Pancreas (tissue), 10 donors: ENCODE measurements at regions not wholly inside any gene's neighbourhood (a gene's known extent, or its start where the extent isn't known, plus 50 kb on each side); places are given as distances from the start of the nearest gene placed in this dataset.

Experiments
- ATAC-seq, 4 donors: fragments of 200-7000 bp; cut with Tn5 transposase; one replicate each; pipeline versions ENCODE4 v1.8.0 to v1.9.1; 2020; ENCODE audit warnings: mild to moderate bottlenecking in 4 of 4, moderate library complexity in 4 of 4
- DNase-seq, 6 donors: peaks; one replicate each; pipeline ENCODE4 v3.0.0-alpha.2; 2020
- FAIRE-seq: peaks from 2 replicates; lab custom pipeline; 2012; peaks lifted over from hg19 to GRCh38; lab: Jason Lieb, UNC
- H3K27ac ChIP-seq, 4 donors: fragments of 200-600 bp; sonication (generic); 1 replicate in 3 of 4; 2 replicates in 1 of 4; pipeline versions ENCODE4 v1.5.0 to v1.8.0; 2020
- H3K27me3 ChIP-seq, 4 donors: fragments of 200-600 bp; one replicate each; pipeline ENCODE4 v1.8.0; 2021
- H3K36me3 ChIP-seq, 3 donors: fragments of 200-600 bp; sonication (generic) in 1 of 3; one replicate each; pipeline versions ENCODE4 v1.5.0 to v1.8.0; 2020 to 2021
- H3K4me1 ChIP-seq, 3 donors: fragments of 200-600 bp; one replicate each; pipeline ENCODE4 v1.8.0; 2021
- H3K4me3 ChIP-seq, 4 donors: fragments of 200-600 bp; sonication (generic) in 2 of 4; one replicate each; pipeline versions ENCODE4 v1.5.0 to v1.8.0; 2020 to 2021
- H3K9me3 ChIP-seq, 4 donors: fragments of 200-600 bp; one replicate each; pipeline ENCODE4 v1.8.0; 2021
- WGBS, 2 donors: extraction: QIAGEN DNeasy Blood & Tissue Kit; methylation state at CpG; one replicate each; pipeline ENCODE4 v1.1.7; 2013; 5-methylcytosine and 5-hydroxymethylcytosine counted together
- intact Hi-C, 3 donors: fragments of 100-400 bp; cut with DNase I; formaldehyde crosslinking; loops; one replicate each; pipeline versions ENCODE4 v1.11.1 to v1.14.2; 2022
- TF ChIP-seq, protein P1 (sequence below), 4 donors: fragments of 200-600 bp; sonication (generic) in 3 of 4; IDR thresholded peaks; one replicate each; pipeline versions ENCODE4 v1.5.0 to v1.8.0; 2021; ENCODE audit warnings: antibody characterized with exemption in 4 of 4
- donor health status: healthy with polysubstance abuse.
- donor health status: DM: no; HTN: no; CAD: no; lungs with moderate emphysema.
- donor health status: DM: no; HTN: no; CAD: no.
- donor health status: control.
- donor health status: control.
- donor health status: Bipolar disorder and iron deficiency.
- donor health status: DM: yes; HTN: yes; CAD: no.
- donor health status: DM: no; HTN: no; CAD: no.
- donor health status: DM: no; HTN: no; CAD: no.
- donor health status: DM: yes; HTN: yes; CAD: no.

DNA sequence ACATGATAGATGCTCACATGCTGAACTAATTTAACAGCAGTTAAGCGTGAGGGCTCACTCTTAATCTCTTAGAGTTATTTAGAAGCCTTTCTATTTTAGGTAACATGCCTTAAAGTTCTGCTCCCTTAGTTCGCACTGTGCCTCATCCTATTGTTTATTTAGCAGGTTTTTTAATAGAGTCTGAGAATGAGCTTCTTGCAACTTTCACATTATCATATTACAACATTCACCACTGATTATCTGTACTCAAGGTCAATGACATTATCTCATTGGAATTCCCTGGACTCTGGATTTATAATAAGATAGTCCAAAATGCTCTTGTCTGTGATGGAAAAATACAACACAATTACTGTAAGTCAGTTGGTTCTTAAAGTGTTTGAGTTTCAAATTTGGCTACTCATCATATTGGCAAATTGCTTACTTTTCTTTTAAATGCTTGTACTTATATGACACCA is 183.6 kb upstream of the SLC38A2 start:
- Histone ChIP-seq H3K4me3 (no peak overlapping the region), H3K9me3 (no peaks in the 10 kb centered on the region), H3K36me3 (no peaks in the 10 kb centered on the region), H3K4me1 (peaks cover 0 to 3% (median 0%) of the 10 kb centered on the region in 3 donors), H3K27me3 (no peaks in the 10 kb centered on the region), H3K27ac (peak overlapping the region in 1 of 4 donors; percentile 21)
- intact Hi-C loops: no loop called here
- peak in 3 of 4 donors; percentile 37 to 67 (median 56) for ATAC-seq
- FAIRE-seq: peak; percentile 86
- WGBS, 2 donors: 52 to 64% methylated on average over 2 of the region's 2 CpGs
- TF ChIP-seq, protein P1, sequence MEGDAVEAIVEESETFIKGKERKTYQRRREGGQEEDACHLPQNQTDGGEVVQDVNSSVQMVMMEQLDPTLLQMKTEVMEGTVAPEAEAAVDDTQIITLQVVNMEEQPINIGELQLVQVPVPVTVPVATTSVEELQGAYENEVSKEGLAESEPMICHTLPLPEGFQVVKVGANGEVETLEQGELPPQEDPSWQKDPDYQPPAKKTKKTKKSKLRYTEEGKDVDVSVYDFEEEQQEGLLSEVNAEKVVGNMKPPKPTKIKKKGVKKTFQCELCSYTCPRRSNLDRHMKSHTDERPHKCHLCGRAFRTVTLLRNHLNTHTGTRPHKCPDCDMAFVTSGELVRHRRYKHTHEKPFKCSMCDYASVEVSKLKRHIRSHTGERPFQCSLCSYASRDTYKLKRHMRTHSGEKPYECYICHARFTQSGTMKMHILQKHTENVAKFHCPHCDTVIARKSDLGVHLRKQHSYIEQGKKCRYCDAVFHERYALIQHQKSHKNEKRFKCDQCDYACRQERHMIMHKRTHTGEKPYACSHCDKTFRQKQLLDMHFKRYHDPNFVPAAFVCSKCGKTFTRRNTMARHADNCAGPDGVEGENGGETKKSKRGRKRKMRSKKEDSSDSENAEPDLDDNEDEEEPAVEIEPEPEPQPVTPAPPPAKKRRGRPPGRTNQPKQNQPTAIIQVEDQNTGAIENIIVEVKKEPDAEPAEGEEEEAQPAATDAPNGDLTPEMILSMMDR (IDR thresholded peaks at IDR 0.05): no peak
- DNase-seq: no peak

DNA sequence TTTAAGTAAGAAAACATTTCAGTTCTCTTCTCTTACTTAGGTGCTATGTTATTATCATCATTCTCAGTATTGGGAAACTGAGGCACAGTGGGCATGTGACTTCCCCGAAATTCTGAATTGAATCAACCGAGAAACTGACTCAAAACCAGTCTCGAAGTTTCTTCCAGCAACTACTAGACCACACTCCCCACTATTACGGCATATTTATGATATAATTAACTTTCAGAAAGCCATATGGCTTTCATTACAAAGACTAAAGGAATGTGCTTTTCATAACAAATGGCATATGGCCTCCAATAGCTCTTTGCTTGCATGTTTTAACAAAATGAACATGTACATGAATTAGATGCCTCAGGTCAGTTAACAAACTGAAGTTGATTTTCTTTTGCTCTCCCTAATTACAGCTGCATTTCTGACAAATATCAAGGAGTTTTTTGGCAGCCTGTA is 182.9 kb upstream of the SLC38A2 start:
- no peak overlapping the region for H3K4me3 ChIP-seq
- ATAC-seq: peak in 2 of 4 donors; percentile 38 to 50
- no peaks in the 10 kb centered on the region for H3K36me3 ChIP-seq
- TF ChIP-seq, protein P1 (IDR thresholded peaks at IDR 0.05): no peak
- WGBS, 2 donors: 88 to 90% methylated on average over 4 of the region's 4 CpGs
- DNase-seq: no peak
- H3K4me1 ChIP-seq: peaks cover 0 to 3% (median 0%) of the 10 kb centered on the region in 3 donors
- H3K27me3 ChIP-seq: no peaks in the 10 kb centered on the region
- peak overlapping the region in 1 of 4 donors; percentile 21 for H3K27ac ChIP-seq
- no peak for FAIRE-seq
- intact Hi-C loops: no loop called here
- no peaks in the 10 kb centered on the region for H3K9me3 ChIP-seq

DNA sequence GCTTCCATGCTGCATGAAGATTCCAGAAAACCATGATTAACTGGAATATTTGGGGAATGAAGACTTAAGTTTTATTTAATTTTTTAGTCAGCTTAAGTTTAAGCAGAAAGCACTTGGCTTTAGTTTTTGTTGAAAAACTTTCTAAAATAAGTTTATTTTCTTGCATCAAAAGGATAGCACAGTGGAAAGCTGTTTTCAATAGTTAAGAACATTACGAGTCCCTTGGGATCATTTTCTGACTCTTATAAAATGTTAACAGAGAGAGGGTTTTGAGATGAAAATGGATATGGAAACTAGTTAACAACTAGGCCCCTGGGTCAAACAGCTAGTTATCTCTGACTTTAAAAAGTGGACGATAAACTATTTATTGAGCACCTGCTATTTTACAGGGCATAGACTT is 181.9 kb upstream of the SLC38A2 start:
- Histone ChIP-seq H3K36me3 (no peaks in the 10 kb centered on the region), H3K27ac (no peak overlapping the region), H3K4me3 (no peak overlapping the region), H3K9me3 (no peaks in the 10 kb centered on the region), H3K4me1 (peaks cover 0 to 3% (median 0%) of the 10 kb centered on the region in 3 donors), H3K27me3 (no peaks in the 10 kb centered on the region)
- WGBS, 2 donors: 92 to 93% methylated on average over 2 of the region's 2 CpGs
- ATAC-seq (no peak), FAIRE-seq (no peak), DNase-seq (no peak)
- TF ChIP-seq, protein P1 (IDR thresholded peaks at IDR 0.05): no peak
- intact Hi-C loops: no loop called here

DNA sequence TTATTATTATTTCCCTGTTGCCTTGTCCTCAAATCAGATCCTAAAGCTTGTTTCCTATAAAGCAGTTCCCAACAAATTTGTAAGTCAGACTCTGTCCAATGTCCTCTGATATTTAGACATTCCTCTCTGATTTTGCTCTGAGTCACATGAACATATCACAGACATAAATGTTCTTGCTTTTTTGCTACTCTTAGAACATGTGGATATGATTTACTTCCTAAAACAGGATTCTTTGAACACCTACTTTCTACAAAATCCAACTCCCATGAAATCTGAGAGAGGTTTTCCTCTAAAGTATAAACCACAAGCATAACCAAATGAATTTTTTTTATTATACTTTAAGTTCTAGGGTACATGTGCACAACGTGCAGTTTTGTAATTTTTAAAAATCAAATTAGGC is 181.3 kb upstream of the SLC38A2 start:
- intact Hi-C loops: no loop called here
- no peaks in the 10 kb centered on the region for H3K27me3 ChIP-seq
- H3K4me3 ChIP-seq: no peak overlapping the region
- TF ChIP-seq, protein P1 (IDR thresholded peaks at IDR 0.05): no peak
- H3K4me1 ChIP-seq: peaks cover 0 to 3% (median 0%) of the 10 kb centered on the region in 3 donors
- 76 to 86% methylated on average over 1 of the region's 1 CpG for WGBS, 2 donors
- ATAC-seq (no peak), DNase-seq (no peak), FAIRE-seq (no peak)
- H3K36me3 ChIP-seq: no peaks in the 10 kb centered on the region
- no peak overlapping the region for H3K27ac ChIP-seq
- no peaks in the 10 kb centered on the region for H3K9me3 ChIP-seq

DNA sequence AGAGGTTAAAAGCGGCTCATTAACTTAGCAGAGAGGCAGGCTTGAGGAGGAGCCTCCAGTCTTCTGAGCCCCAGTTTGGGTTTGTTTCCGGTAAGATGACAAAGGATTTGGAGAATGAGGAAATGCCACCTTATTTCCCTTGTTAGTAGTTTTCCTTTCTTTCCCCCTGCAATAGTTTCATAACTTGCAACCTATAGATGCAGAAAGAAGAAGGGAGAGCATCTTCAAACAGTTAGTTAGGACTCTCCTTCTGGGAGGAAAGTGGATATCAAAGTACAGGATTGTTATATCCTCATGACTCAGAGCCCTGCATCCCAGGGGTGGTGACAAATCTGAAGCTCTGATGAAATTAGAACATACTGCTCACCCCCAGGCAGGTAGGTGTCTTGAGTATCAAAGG is 180.7 kb upstream of the SLC38A2 start:
- Histone ChIP-seq H3K27me3 (no peaks in the 10 kb centered on the region), H3K27ac (no peak overlapping the region), H3K4me3 (no peak overlapping the region), H3K4me1 (peaks cover 0 to 3% (median 0%) of the 10 kb centered on the region in 3 donors), H3K9me3 (no peaks in the 10 kb centered on the region), H3K36me3 (no peaks in the 10 kb centered on the region)
- 95 to 98% methylated on average over 2 of the region's 2 CpGs for WGBS, 2 donors
- FAIRE-seq: no peak
- no peak for ATAC-seq
- DNase-seq: no peak
- intact Hi-C loops: no loop called here
- TF ChIP-seq, protein P1 (IDR thresholded peaks at IDR 0.05): no peak
